Type B pancreatic cell (in vitro differentiated cells): ENCODE measurements at regions not wholly inside any gene's neighbourhood (a gene's known extent, or its start where the extent isn't known, plus 50 kb on each side); places are given as distances from the start of the nearest gene placed in this dataset.

Experiments used
- DNase-seq: peaks from one replicate; pipeline ENCODE4 v3.0.0; 2021; ENCODE audit warnings: mixed read lengths; ENCODE audit not compliant: unreplicated experiment; ENCODE audit errors: extremely low spot score
- H3K27ac Mint-ChIP-seq: 2 replicates; pipeline ENCODE4 v1.8.0; 2021; ENCODE audit warnings: mild to moderate bottlenecking, mixed read lengths
- H3K27me3 Mint-ChIP-seq: 2 replicates; pipeline ENCODE4 v1.8.0; 2021; ENCODE audit warnings: mixed read lengths
- H3K36me3 Mint-ChIP-seq: 2 replicates; pipeline ENCODE4 v1.8.0; 2021; ENCODE audit warnings: mixed read lengths
- H3K4me1 Mint-ChIP-seq: one replicate; pipeline ENCODE4 v1.8.0; 2021; ENCODE audit warnings: mixed read lengths; ENCODE audit not compliant: unreplicated experiment
- H3K4me3 Mint-ChIP-seq: 2 replicates; pipeline ENCODE4 v1.8.0; 2021; ENCODE audit warnings: mild to moderate bottlenecking, mixed read lengths
- H3K9me3 Mint-ChIP-seq: 2 replicates; pipeline ENCODE4 v1.8.0; 2021; ENCODE audit warnings: mixed read lengths
- TF ChIP-seq, protein P1 (sequence below): fragments of 200-600 bp; sonication (generic); conservative IDR thresholded peaks from 2 replicates; pipeline ENCODE4 v1.5.0; 2021; ENCODE audit warnings: antibody characterized with exemption, mild to moderate bottlenecking

DNA sequence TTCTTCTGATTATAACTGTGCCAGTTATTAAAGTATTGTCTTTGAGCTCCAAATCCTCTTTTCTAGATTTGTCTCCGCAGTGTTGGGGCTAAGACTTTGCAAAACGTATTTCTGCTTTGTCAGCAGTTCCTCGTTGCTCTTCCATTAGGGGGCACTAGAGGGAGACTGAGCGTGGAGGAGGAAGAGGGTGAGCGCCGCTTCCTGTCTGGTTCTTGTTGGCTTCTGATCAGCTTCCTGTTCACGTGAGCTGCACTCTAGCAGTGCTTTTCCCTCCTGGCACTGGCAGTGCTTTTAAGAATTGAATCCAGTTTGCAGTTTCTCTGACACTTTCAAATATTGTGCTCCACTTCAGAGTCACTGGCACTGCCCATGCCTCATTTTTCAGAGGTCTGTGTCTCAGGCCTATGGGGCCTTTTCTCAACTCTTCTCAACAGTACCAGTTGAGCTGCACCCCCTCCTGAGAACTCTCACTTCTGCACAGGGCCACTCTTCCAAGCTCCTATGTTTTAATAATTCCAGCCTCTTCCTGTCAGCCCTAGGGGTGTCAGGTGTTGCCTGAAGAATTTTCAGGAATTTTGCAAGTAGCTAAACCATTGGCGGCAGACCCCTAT, 54.4 kb upstream of the LCORL start:
- TF ChIP-seq, protein P1, sequence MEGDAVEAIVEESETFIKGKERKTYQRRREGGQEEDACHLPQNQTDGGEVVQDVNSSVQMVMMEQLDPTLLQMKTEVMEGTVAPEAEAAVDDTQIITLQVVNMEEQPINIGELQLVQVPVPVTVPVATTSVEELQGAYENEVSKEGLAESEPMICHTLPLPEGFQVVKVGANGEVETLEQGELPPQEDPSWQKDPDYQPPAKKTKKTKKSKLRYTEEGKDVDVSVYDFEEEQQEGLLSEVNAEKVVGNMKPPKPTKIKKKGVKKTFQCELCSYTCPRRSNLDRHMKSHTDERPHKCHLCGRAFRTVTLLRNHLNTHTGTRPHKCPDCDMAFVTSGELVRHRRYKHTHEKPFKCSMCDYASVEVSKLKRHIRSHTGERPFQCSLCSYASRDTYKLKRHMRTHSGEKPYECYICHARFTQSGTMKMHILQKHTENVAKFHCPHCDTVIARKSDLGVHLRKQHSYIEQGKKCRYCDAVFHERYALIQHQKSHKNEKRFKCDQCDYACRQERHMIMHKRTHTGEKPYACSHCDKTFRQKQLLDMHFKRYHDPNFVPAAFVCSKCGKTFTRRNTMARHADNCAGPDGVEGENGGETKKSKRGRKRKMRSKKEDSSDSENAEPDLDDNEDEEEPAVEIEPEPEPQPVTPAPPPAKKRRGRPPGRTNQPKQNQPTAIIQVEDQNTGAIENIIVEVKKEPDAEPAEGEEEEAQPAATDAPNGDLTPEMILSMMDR = peak; percentile 54
- peaks cover 35% of the 10 kb centered on the region for H3K27me3 Mint-ChIP-seq
- no peak for DNase-seq
- H3K27ac Mint-ChIP-seq = no peak overlapping the region
- H3K4me1 Mint-ChIP-seq = no peaks in the 10 kb centered on the region
- H3K9me3 Mint-ChIP-seq = no peaks in the 10 kb centered on the region
- H3K36me3 Mint-ChIP-seq = no peaks in the 10 kb centered on the region
- H3K4me3 Mint-ChIP-seq = no peak overlapping the region

DNA sequence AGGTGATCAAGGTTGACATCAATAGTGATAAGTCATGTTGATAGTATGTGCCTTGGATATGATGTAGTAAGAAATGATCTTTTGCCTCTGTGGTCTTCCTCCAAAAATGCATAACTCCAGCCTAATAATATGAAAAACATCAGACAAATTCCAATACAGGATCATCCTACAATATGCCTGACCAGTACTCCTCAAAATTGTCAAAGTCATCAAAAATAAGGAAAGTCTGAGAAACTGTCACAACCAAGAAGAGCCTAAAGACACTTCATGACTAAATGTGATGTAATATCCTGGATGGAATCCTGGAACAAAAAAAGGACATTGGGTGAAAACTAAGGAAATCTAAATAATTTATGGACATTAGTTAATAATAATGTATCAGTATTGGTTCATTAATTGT, 50.3 kb upstream of the LCORL start:
- Mint-ChIP-seq H3K4me3 (no peak overlapping the region), H3K27me3 (peaks cover 48% of the 10 kb centered on the region), H3K36me3 (no peaks in the 10 kb centered on the region), H3K27ac (no peak overlapping the region), H3K9me3 (peaks cover 5% of the 10 kb centered on the region), H3K4me1 (no peaks in the 10 kb centered on the region)
- TF ChIP-seq, protein P1 = no peak
- no peak for DNase-seq
